ENCODE measurements at regions not wholly inside any gene's neighbourhood (a gene's known extent, or its start where the extent isn't known, plus 50 kb on each side); places are given as distances from the start of the nearest gene placed in this dataset.
"Not testable (repeated sequence)": the region's sequence is repeated elsewhere in the genome, so short reads cannot be mapped to it uniquely, and the experiment has no call there.

DNA sequence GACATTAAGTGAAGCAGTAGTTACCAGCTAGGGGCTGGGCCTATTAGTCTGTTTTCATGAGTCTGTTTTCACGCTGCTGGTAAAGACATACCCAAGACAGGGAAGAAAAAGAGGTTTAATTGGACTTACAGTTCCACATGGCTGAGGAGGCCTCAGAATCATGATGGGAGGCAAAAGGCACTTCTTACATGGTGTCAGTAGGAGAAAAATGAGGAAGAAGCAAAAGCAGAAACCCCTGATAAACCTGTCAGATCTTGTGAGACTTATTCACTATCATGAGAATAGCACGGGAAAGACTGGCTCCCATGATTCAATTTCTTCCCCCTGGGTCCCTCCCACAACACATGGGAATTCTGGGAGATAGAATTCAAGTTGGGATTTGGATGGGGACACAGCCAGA, 108.0 kb upstream of the LNX1 start:
- in situ Hi-C loops (cut with HindIII; ENCODE audit: low sequenced_read_pairs) = not testable (repeated sequence)

- in situ Hi-C loops (cut with HindIII; ENCODE audit: low sequenced_read_pairs) = no loop called here
Measured at GRCh38 chr4:53697016-53697685, 105.9 kb upstream of the LNX1 start.

GRCh38 chr4:53695540-53696463, 104.5 kb upstream of the LNX1 start:
- in situ Hi-C loops (cut with HindIII; ENCODE audit: low sequenced_read_pairs) = no loop called here

- in situ Hi-C loops (cut with HindIII; ENCODE audit: low sequenced_read_pairs) = no loop called here
Measured at GRCh38 chr4:53694666-53695065, 103.4 kb upstream of the LNX1 start.

GRCh38 chr4:53693909-53694308, 102.6 kb upstream of the LNX1 start:
- in situ Hi-C loops (cut with HindIII; ENCODE audit: low sequenced_read_pairs) = no loop called here

GRCh38 chr4:53693408-53693807, 102.1 kb upstream of the LNX1 start:
- in situ Hi-C loops (cut with HindIII; ENCODE audit: low sequenced_read_pairs) = no loop called here

- in situ Hi-C loops (cut with HindIII; ENCODE audit: low sequenced_read_pairs) = no loop called here
Measured at GRCh38 chr4:53688186-53688790, 97.0 kb upstream of the LNX1 start.

- in situ Hi-C loops (cut with HindIII; ENCODE audit: low sequenced_read_pairs) = no loop called here
Measured at GRCh38 chr4:53686521-53686920, 95.2 kb upstream of the LNX1 start.

DNA sequence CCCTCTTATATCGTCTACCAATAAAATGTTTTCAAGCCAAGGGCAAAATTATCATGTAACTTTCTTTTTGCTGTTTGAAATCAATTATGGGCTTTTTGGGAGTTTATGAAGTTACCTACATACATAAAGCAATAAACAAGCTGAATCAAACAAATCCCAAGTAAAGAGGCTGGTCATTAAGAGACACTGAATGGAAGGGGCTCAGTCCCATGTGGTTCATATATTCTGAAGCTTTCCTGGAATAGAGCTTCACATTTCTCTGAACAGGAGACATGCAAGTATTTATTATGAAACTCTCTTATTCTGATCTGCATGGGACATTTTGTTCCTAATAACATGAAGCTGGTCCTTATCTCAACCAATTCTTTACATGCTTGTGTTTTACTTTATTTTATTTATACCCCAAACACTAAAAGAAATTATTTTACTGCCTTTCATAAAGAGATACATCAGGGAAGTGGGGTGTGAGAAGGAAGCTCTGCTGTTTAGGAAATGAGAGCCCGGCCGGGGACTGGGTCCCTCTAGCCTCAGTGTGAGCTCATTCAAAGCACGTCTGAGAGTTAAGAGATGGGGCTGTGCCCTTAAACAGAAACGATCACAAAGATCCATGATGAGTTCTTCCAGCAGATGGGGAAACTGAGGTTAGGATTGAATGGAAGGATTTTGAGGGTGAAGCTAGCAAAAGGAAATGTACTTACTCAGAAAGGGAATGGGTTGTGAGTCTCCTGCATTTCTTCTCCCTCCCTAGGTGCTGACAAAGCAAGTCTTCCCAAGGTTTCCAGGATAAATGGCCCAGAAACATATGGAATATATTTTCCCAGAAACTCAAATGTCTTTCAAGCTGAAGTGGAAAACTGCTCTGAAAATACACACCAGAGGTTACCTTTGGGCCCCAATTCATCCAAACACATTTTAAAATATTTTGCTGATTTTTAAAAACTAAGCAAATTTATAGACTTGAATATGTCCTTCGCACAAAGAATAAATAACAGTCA, 93.1 kb upstream of the LNX1 start:
- in situ Hi-C loops (cut with HindIII; ENCODE audit: low sequenced_read_pairs) = no loop called here

DNA sequence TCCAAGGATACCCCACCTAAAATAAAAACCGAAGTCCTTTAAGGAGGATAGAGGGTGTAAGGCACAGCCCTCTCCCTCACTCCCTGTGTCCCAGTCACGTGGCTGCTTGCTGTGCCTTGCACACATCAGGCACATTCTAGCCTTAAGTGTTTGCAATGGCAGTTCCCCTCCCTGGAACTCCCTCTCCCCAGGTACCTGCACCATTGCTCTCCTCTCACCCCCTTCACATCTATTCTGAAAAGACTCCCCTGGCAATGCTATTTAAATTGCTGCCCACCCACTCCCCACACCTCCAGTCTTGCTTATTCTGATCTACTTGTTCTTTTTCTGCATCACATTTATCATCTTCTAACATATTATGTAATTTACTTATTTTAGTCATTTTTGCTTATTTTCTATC, 91.6 kb upstream of the LNX1 start:
- in situ Hi-C loops (cut with HindIII; ENCODE audit: low sequenced_read_pairs) = no loop called here

- in situ Hi-C loops (cut with HindIII; ENCODE audit: low sequenced_read_pairs) = no loop called here
Measured at GRCh38 chr4:53682196-53682595, 90.9 kb upstream of the LNX1 start.

DNA sequence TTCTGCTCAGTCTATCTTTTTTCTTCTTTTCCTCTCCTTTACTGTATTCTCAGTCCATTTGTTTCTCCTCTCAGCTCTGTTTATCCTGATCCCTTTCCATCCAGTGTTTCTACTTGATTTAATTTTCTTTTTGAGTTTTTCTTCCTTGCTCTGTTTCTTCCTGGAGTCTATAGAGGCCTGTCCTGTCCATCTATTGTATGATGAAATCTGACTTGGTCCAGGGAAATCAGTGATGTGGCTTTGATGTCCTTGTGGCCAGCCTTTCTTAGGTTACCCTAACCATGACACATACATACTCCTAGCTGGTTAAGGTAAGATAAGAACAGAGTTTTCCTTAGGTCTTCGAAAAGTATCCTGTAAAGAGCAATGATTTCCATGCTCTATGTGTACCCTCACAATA, 89.3 kb upstream of the LNX1 start:
- in situ Hi-C loops (cut with HindIII; ENCODE audit: low sequenced_read_pairs) = no loop called here

GRCh38 chr4:53680168-53680567, 88.9 kb upstream of the LNX1 start:
- in situ Hi-C loops (cut with HindIII; ENCODE audit: low sequenced_read_pairs) = no loop called here

DNA sequence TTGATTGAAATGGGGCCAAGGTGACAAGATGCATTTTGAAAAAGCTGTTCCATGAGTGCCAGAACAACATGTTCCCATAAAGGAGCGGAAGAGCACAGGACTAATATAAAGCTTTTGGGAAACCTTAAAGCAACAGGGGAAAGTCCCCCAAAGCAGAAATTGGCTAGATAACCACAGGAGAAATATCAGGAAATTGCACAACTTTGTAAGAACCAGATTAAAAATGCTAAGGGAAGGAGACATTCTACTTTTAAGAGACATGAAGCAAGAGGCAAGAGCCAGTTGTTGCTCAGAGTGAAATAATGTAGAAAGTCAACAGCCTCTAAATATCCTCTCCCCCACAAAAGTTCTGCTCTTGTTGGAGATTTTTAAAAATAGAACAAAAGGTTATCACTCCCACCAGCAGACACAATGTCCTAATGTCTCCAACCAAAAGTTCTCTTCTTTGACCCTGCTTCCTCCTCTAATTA, 85.2 kb upstream of the LNX1 start:
- in situ Hi-C loops (cut with HindIII; ENCODE audit: low sequenced_read_pairs) = no loop called here

DNA sequence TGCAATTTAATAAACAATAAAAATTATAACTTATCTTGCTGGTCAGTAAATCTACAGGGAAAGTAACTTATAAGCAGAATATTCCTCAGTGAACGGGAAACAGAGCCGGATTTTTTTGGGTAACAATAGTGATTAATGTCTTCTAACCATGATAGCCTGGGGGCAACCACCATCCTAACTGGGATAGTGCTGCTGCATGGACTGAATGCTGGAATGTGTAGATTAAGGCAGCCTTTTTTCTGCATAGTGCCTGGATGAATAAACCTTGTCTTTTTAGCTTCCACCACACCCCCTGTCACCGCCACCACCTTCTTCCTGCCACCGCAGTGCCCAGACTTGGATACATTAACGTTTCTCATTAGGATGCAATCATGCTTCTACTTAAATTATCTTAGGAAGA, 83.6 kb upstream of the LNX1 start:
- in situ Hi-C loops (cut with HindIII; ENCODE audit: low sequenced_read_pairs) = no loop called here

GRCh38 chr4:53672873-53673272, 81.6 kb upstream of the LNX1 start:
- in situ Hi-C loops (cut with HindIII; ENCODE audit: low sequenced_read_pairs) = no loop called here

DNA sequence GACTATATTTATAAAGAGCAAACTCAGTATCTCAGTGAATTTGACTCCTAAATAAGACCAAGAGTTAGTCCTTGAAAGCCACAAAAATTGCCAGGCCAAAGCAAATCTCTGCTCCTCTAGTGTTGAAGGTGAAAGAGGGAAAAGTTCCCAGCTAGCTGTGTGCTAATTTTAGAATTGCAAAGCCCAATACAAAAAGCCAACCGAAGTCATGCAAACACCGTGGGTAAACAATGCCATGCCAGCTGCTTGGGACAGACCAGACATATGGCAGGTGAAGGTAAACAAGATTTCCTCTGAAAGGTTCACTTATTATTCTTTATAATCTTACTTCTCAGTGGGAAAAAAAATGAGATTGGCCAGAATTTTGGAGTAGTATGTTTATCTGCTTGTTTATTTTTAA, 80.5 kb upstream of the LNX1 start:
- in situ Hi-C loops (cut with HindIII; ENCODE audit: low sequenced_read_pairs) = no loop called here

GRCh38 chr4:53659737-53660136, 68.5 kb upstream of the LNX1 start:
- in situ Hi-C loops (cut with HindIII; ENCODE audit: low sequenced_read_pairs) = no loop called here

- in situ Hi-C loops (cut with HindIII; ENCODE audit: low sequenced_read_pairs) = no loop called here
Measured at GRCh38 chr4:53659112-53659511, 67.8 kb upstream of the LNX1 start.

GRCh38 chr4:53658029-53658428, 66.7 kb upstream of the LNX1 start:
- in situ Hi-C loops (cut with HindIII; ENCODE audit: low sequenced_read_pairs) = no loop called here

Measured in DLD1 (cell line).